ENCODE measurements at regions not wholly inside any gene's neighbourhood (a gene's known extent, or its start where the extent isn't known, plus 50 kb on each side); places are given as distances from the start of the nearest gene placed in this dataset.
"Not testable (repeated sequence)": the region's sequence is repeated elsewhere in the genome, so short reads cannot be mapped to it uniquely, and the experiment has no call there.

DNA sequence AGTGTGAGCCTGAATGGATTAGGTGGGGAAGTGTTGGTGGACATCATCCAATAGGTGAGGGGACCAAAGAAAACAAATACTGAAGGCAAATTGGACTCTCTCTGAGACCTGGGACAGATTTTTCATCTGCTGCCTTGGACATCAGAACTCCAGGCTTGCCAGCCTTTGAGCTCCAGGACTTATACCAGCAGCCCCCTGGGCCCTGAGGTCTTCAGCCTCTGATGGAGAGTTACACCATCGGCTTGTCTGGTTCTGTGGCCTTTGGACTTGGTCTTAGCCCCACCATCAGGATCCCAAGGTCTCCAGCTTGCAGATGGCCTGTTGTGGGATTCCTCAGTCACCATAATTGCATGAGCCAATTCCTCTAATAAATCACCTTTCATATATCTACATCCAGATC is 80.8 kb upstream of the SLC8A3 start:
- Histone ChIP-seq H3K36me3 (no peaks in the 10 kb centered on the region), H3K4me3 (no peak overlapping the region), H3K9me3 (no peaks in the 10 kb centered on the region), H3K27me3 (no peaks in the 10 kb centered on the region)
- DNase-seq: no peak

DNA sequence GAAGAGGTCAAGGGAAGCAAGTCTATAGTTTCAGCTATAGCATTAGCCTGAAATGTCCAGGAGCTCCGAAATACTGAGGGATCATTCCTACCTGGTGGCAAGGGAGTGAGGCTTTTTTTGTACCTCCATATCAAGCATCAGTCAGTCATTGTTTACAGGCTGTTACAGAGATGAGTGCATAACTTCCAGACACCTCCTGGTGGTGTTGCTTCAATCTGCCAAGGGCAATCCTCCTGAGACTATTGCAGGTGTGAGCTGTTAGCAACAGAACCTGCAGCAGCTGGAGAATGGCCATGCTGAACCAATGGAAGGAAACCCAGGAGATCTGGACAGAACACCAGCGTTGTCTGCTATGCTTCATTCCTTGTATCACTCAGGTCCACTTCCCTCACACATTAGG is 80.0 kb upstream of the SLC8A3 start:
- Histone ChIP-seq H3K9me3 (no peaks in the 10 kb centered on the region), H3K4me3 (no peak overlapping the region), H3K36me3 (no peaks in the 10 kb centered on the region), H3K27me3 (no peaks in the 10 kb centered on the region)
- DNase-seq: no peak

DNA sequence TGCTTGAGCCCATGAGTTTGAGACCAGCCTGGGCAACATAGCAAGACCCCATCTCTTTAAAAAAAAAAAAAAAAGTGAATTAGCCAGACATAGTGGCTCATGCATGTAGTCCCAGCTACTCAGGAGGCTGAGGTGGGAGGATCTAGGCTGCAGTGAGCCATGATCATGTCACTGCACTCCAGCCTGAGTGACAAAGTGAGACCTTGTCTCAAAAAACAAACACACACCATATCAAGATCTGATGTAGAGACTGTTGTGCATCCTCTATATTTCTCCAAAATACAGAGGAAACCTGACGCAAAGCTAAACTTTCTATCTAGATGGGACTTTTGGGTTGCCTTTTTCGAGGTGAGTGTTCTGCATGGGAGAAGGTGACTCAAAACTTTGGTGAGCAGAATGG is 77.4 kb upstream of the SLC8A3 start:
- Histone ChIP-seq H3K9me3 (no peaks in the 10 kb centered on the region), H3K36me3 (no peaks in the 10 kb centered on the region), H3K27me3 (no peaks in the 10 kb centered on the region), H3K4me3 (no peak overlapping the region)
- no peak for DNase-seq

DNA sequence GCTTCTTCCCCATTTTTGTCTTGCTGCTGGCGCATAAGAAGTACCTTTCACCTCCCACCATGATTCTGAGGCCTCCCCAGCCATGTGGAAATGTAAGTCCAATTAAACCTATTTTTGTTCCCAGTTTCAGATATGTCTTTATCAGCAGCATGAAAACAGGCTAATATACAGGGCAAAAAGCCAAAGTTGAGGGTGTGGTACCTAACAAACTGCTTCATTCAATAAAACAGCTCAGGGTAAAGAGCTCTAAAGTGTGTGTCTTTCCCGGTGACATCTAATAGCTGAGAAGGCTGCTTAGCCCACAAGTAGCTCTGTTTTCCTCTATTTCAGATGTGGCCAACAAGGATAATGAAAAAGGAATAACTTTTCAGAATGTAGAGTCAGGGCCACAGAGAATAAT is 76.7 kb upstream of the SLC8A3 start:
- Histone ChIP-seq H3K9me3 (no peaks in the 10 kb centered on the region), H3K36me3 (no peaks in the 10 kb centered on the region), H3K4me3 (no peak overlapping the region), H3K27me3 (no peaks in the 10 kb centered on the region)
- no peak for DNase-seq

DNA sequence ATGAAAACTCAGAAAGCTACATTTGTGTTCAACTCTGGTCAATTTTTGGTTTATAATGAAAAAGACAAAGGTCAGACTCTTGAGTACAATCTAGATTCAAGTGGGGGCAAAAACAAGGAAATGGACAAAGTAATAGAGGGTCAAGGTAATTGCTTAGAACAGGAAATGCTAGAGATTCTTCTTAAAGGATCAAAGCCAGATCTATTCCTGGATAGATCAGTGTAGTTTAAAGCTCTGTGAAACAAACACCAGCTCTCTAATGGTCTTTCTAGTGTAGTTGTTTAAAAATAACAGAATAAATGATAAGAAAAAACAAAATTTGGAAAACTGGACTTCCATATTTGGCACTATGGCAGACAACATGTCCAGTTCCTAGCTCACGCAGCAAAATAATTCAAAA is 70.7 kb upstream of the SLC8A3 start:
- Histone ChIP-seq H3K27me3 (no peaks in the 10 kb centered on the region), H3K4me3 (no peak overlapping the region)
- DNase-seq: no peak

DNA sequence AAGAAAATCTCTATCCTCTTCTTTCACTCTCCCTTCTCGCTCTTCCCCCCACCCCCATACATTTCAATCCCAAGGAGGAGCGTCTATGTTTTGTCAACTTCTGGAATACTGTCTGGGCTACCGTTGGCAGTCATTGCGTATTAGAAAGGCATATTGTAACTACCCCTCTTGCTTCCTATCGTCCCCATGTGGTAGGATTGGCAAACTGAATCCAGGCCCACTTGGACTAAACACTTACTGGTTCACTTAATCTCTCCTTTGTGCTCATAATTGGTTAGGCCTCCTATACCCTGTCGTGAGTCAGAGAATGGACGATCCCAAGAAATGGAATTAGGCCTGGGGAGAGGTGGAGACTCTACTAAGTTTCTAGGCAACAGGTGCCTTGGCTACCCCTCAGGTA is 68.8 kb upstream of the SLC8A3 start:
- Histone ChIP-seq H3K4me3 (no peak overlapping the region), H3K36me3 (no peaks in the 10 kb centered on the region), H3K27me3 (no peaks in the 10 kb centered on the region), H3K9me3 (no peaks in the 10 kb centered on the region)
- DNase-seq: no peak

More for the DNA sequence above, 70.7 kb upstream of the SLC8A3 start:
- no peaks in the 10 kb centered on the region for H3K9me3 ChIP-seq
- H3K36me3 ChIP-seq: no peaks in the 10 kb centered on the region

DNA sequence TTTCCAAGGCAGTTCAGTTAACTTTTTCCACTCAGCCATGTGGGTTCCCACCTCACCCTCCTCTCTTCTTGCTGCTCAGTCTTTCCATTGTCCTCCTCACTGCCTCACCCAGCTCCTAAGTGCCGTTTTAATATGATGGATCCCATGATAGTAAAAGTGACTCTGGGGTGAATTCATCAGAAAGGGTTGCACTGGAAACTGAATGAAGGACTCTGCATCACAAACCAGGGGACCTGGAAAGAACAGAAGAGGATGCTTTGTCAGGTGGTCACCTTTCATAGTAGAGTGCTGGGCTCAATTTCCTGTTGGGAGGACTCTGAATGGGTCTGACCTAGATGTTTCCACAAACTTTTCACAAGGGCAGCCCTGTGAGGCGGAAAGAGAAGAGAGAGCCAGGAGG is 67.8 kb upstream of the SLC8A3 start:
- no peak overlapping the region for H3K4me3 ChIP-seq
- no peaks in the 10 kb centered on the region for H3K27me3 ChIP-seq
- no peaks in the 10 kb centered on the region for H3K36me3 ChIP-seq
- no peak for DNase-seq
- H3K9me3 ChIP-seq: no peaks in the 10 kb centered on the region

DNA sequence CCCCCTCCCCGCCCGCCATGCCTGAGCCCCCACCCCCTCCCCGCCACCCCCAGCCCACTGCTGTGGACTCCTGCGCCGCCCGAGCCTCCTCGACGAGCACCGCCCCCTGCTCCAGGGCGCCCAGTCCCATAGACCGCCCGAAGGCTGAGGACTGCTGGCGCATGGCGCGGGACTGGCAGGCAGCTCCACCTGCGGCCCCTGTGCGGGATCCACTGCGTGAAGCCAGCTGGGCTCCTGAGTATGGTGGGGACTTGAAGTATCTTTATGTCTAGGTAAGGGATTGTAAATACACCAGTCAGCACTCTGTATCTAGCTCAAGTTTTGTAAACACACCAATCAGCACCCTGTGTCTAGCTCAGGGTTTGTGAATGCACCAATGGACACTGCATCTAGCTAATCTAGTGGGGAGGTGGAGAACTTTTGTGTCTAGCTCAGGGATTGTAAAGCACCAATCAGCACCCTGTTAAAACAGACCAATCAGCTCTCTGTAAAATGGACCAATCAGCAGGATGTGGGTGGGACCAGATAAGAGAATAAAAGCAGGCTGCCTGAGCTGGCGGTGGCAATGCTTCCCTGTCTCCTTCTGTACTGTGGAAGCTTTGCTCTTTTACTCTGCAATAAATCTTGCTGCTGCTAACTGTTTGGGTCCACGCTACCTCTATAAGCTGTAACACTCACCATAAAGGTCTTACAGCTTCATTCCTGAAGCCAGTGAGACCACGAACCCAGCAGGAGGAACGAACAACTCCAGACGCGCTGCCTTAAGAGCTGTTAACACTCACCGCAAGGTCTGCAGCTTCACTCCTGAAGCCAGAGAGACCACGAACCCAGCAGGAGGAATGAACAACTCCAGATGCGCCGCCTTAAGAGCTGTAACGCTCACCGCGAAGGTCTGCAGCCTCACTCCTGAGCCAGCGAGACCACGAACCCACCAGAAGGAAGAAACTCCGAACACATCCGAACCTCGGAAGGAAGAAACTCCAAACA is 66.6 kb upstream of the SLC8A3 start:
- H3K4me3 ChIP-seq, H3K36me3 ChIP-seq, H3K9me3 ChIP-seq, H3K27me3 ChIP-seq: not testable (repeated sequence)
- DNase-seq: peak; percentile 13

DNA sequence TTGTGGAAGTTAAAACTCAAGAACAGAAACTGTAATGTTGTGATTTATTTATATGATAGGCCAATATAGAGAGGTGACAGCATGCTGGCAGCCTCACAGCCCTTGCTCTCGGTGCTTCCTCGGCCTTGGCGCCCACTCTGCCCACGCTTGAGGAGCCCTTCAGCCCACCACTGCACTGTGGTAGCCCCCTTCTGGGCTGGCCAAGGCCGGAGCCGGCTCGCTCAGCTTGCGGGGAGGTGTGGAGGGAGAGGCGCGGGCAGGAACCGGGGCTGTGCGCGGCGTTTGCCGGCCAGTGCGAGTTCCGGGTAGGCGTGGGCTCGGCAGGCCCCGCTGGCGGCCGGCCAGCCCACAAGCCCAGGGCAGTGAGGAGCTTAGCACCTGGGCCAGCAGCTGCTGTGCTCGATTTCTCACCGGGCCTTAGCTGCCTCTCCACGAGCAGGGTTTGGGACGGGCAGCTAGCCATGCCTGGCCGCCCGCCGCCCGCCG is 65.8 kb upstream of the SLC8A3 start:
- no peaks in the 10 kb centered on the region; the same call in 1 of the 2 replicates for H3K27me3 ChIP-seq
- no peaks in the 10 kb centered on the region for H3K36me3 ChIP-seq
- H3K4me3 ChIP-seq: peak overlapping the region; percentile 37
- H3K9me3 ChIP-seq: no peaks in the 10 kb centered on the region
- peak; percentile 43 for DNase-seq

DNA sequence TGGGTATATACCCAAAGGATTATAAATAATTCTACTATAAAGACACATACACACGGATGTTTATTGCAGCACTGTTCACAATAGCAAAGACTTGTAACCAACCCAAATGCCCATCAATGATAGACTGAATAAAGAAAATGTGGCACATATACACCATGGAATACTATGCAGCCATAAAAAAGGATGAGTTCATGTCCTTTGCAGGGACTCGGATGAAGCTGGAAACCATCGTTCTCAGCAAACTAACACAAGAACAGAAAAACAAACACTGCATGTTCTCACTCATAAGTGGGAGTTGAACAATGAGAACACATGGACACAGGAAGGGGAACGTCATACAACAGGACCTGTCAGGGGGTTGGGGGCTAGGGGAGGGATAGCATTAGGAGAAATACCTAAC is 64.8 kb upstream of the SLC8A3 start:
- not testable (repeated sequence) for H3K9me3 ChIP-seq, H3K27me3 ChIP-seq, DNase-seq, H3K4me3 ChIP-seq, H3K36me3 ChIP-seq

DNA sequence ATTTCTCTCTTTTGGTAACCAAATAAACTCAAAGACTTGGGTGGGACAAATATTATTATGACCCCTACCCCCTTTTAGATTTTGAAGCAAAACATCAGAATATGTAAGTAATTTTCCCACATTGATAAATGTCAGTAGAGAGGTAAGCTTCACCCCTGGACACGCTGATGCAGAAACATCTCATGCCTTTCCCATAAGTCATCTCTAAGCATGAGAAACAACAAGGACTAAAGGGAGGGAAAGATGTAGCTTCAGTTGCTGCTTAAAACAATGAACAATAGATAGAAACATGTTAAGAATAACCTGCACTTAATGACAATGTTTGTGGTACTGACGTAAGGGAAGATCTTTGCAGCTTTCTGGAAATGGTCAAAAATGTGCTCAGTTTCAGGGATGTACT is 56.3 kb upstream of the SLC8A3 start:
- no peaks in the 10 kb centered on the region for H3K36me3 ChIP-seq

DNA sequence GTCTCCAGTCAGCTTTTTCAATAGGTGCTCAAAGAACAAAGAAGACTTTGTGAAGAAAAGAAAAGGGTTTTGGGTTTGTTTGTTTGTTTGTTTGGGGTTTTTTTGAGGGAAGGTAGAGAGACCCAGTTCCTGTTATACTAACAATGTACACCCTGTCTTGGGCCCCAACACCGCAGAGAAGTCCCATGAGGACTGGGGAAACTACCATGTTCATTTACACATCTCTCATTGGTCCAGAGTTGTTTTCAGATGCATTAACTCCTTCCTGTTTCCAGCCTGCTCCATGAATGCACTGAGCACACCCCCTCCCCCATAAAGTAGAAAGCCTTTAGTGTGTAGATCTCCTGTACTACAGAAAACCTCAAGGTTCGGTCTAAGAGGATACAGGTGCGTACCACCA is 51.1 kb upstream of the SLC8A3 start:
- H3K9me3 ChIP-seq: no peaks in the 10 kb centered on the region

More for the DNA sequence above, 56.3 kb upstream of the SLC8A3 start:
- Histone ChIP-seq H3K27me3 (peaks cover 2% of the 10 kb centered on the region; the same call in 1 of the 2 replicates), H3K4me3 (no peak overlapping the region), H3K9me3 (no peaks in the 10 kb centered on the region)
- no peak for DNase-seq

DNA sequence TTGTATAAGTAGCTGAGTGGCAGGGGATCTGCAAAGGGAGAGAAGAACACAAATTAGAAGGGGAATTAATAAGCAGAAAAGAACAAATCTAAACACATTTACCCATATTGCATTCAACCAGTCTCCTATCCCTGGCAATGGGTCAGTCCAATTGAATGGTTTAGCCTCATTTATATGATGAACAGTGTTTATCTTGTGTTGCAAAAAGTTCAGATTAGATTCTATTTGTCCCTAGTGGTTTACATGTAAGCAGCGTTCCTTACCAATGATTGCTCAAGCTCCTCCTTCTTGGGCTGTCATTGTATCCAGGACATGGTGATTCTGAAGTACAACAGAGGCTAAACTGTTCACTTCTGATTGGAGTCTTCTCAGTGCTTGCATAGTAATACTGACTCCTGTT is 49.9 kb upstream of the SLC8A3 start:
- DNase-seq, H3K9me3 ChIP-seq, H3K27me3 ChIP-seq, H3K36me3 ChIP-seq, H3K4me3 ChIP-seq: not testable (repeated sequence)

More for the DNA sequence above, 51.1 kb upstream of the SLC8A3 start:
- H3K27me3 ChIP-seq: no peaks in the 10 kb centered on the region
- no peak for DNase-seq
- H3K36me3 ChIP-seq: no peaks in the 10 kb centered on the region
- no peak overlapping the region for H3K4me3 ChIP-seq
